OCI-LY3 (cell line): ENCODE measurements at regions not wholly inside any gene's neighbourhood (a gene's known extent, or its start where the extent isn't known, plus 50 kb on each side); places are given as distances from the start of the nearest gene placed in this dataset.

ENCODE experiments used
- EZH2phosphoT487 ChIP-seq: fragments of 200-600 bp; shearing (Covaris generic); IDR thresholded peaks from 2 replicates; pipeline ENCODE4 v1.6.1; 2018; ENCODE audit warnings: antibody characterized with exemption, mixed run types, low read depth
- TF ChIP-seq, protein P1 (sequence below): fragments of 200-600, 300-600 bp; sonication (generic); IDR thresholded peaks from 2 replicates; pipeline ENCODE4 v1.5.1; 2014; ENCODE audit warnings: antibody characterized with exemption, low read length, low read depth

DNA sequence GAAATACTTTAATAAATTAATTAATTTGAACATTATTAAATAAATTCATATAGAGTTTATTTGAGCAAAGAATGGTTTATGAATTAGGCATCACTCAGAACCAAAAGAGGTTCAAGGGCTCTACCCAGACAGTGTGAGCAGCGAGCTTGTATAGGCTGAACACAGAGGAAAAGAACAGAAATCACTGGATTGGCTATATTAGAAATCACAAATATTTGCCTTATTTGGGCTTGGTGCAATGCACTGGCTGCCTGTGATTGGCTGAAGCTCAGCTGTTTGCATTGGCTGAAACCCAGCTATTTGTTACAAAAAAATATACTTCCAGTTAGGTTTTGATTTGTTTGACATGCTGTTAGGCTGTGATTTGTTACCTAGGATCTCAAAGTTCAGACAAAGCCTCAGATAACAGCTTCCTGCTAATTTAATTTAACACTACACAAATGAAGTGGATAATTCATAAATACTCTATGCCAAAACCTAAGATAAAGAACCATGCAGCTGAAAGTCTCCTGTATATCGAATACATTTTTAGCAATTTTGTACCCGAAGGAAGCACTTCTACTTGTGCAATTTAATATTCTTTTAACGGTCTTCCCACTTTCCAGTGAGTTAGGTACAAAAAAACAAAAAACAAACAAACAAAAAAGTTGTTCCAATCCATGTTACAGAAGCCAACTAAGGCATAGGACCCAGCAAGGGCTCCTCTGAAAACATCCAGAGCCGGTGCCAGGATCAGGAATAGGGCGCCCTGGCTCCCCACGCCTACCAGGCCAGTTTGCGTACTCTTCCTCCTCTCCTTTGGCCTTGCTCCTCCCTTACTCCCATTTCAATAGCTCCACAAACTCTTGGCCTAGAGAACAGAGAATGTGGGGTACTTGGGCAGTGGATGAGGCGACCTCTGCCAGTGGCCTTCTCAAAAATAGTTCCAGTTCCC lies 179.1 kb downstream of the DUSP10 start:
- TF ChIP-seq, protein P1, sequence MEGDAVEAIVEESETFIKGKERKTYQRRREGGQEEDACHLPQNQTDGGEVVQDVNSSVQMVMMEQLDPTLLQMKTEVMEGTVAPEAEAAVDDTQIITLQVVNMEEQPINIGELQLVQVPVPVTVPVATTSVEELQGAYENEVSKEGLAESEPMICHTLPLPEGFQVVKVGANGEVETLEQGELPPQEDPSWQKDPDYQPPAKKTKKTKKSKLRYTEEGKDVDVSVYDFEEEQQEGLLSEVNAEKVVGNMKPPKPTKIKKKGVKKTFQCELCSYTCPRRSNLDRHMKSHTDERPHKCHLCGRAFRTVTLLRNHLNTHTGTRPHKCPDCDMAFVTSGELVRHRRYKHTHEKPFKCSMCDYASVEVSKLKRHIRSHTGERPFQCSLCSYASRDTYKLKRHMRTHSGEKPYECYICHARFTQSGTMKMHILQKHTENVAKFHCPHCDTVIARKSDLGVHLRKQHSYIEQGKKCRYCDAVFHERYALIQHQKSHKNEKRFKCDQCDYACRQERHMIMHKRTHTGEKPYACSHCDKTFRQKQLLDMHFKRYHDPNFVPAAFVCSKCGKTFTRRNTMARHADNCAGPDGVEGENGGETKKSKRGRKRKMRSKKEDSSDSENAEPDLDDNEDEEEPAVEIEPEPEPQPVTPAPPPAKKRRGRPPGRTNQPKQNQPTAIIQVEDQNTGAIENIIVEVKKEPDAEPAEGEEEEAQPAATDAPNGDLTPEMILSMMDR: no peak
- TF ChIP-seq EZH2phosphoT487: no peak
